ENCODE measurements at regions not wholly inside any gene's neighbourhood (a gene's known extent, or its start where the extent isn't known, plus 50 kb on each side); places are given as distances from the start of the nearest gene placed in this dataset.

GRCh38 chr2:199128476-199129229, 329.1 kb downstream of the SATB2 start:
- no peak for TF ChIP-seq CTCF (IDR thresholded peaks at IDR 0.05)
- no peak for TF ChIP-seq ZFX (IDR thresholded peaks at IDR 0.05; ENCODE audit: borderline replicate concordance)

Measured in 22Rv1 (cell line).